PC-9 (cell line): ENCODE measurements at regions not wholly inside any gene's neighbourhood (a gene's known extent, or its start where the extent isn't known, plus 50 kb on each side); places are given as distances from the start of the nearest gene placed in this dataset.

Experiments
- CTCF ChIP-seq: fragments of 200-600 bp; sonication (generic); conservative IDR thresholded peaks from 2 replicates; pipeline ENCODE4 v1.6.1; 2017; ENCODE audit warnings: mixed run types, antibody characterized with exemption, mild to moderate bottlenecking, moderate library complexity
- EZH2 ChIP-seq: fragments of 200-600 bp; sonication (generic); IDR thresholded peaks from 2 replicates; pipeline ENCODE4 v1.8.0; 2017; ENCODE audit warnings: antibody characterized with exemption, low read depth

- TF ChIP-seq CTCF, result no peak
- no peak for TF ChIP-seq EZH2
These were observed 551.1 kb downstream of the ZEB2 start for GRCh38 chr2:143968860-143969259.
